Breast epithelium (tissue), 3 donors: ENCODE measurements at regions not wholly inside any gene's neighbourhood (a gene's known extent, or its start where the extent isn't known, plus 50 kb on each side); places are given as distances from the start of the nearest gene placed in this dataset.

Source experiments
- CTCF ChIP-seq, 3 donors: fragments of 450-650 bp; IDR thresholded peaks; one replicate each; pipeline ENCODE4 v1.5.1; 2016 to 2017; ENCODE audit warnings: antibody characterized with exemption in 3 of 3, mild to moderate bottlenecking in 3 of 3, moderate library complexity in 3 of 3
- POLR2A ChIP-seq: fragments of 450-650 bp; IDR thresholded peaks from one replicate; pipeline ENCODE4 v1.6.1; 2016; ENCODE audit warnings: antibody characterized with exemption, mild to moderate bottlenecking, moderate library complexity
- POLR2AphosphoS5 ChIP-seq, 3 donors: sonication (generic); formaldehyde crosslinking; IDR thresholded peaks; one replicate each; pipeline ENCODE4 v1.6.1; 2017; ENCODE audit warnings: antibody characterized with exemption in 3 of 3

GRCh38 chr2:33655626-33656320 is 56.7 kb upstream of the FAM98A start:
- no peak for TF ChIP-seq CTCF (IDR thresholded peaks at IDR 0.05)
- no peak for TF ChIP-seq POLR2AphosphoS5 (IDR thresholded peaks at IDR 0.05)
- TF ChIP-seq POLR2A = no peak
